GM19043 (cell line): ENCODE measurements at regions not wholly inside any gene's neighbourhood (a gene's known extent, or its start where the extent isn't known, plus 50 kb on each side); places are given as distances from the start of the nearest gene placed in this dataset.
"Not testable (repeated sequence)": the region's sequence is repeated elsewhere in the genome, so short reads cannot be mapped to it uniquely, and the experiment has no call there.

Source experiments
- ATAC-seq: cut with Tn5 transposase; IDR thresholded peaks from one replicate; pipeline ENCODE4 v1.9.1; 2021; ENCODE audit warnings: low read depth; ENCODE audit not compliant: unreplicated experiment

- ATAC-seq = no peak
Observed at GRCh38 chr1:198416296-198416695, 124.2 kb downstream of the ATP6V1G3 start.

GRCh38 chr1:198411240-198411639 is 129.2 kb downstream of the ATP6V1G3 start:
- no peak for ATAC-seq

GRCh38 chr1:198408716-198409115 is 131.8 kb downstream of the ATP6V1G3 start:
- no peak for ATAC-seq

GRCh38 chr1:198404632-198405031 is 135.8 kb downstream of the ATP6V1G3 start:
- not testable (repeated sequence) for ATAC-seq

GRCh38 chr1:198400063-198400462 is 140.4 kb downstream of the ATP6V1G3 start:
- no peak for ATAC-seq

- no peak for ATAC-seq
Observed at GRCh38 chr1:198399452-198399851, 141.0 kb downstream of the ATP6V1G3 start.

- no peak for ATAC-seq
Observed at GRCh38 chr1:198397208-198397808, 143.2 kb downstream of the ATP6V1G3 start.

- no peak for ATAC-seq
Observed at GRCh38 chr1:198391393-198392020, 149.0 kb downstream of the ATP6V1G3 start.

GRCh38 chr1:198387587-198387986 is 152.9 kb downstream of the ATP6V1G3 start:
- no peak for ATAC-seq

GRCh38 chr1:198380275-198380674 is 160.2 kb downstream of the ATP6V1G3 start:
- no peak for ATAC-seq

GRCh38 chr1:198377702-198378101 is 162.8 kb downstream of the ATP6V1G3 start:
- ATAC-seq = no peak

GRCh38 chr1:198374288-198374687 is 166.2 kb downstream of the ATP6V1G3 start:
- ATAC-seq = no peak

GRCh38 chr1:198373376-198373775 is 167.1 kb downstream of the ATP6V1G3 start:
- no peak for ATAC-seq
